HG02885 (cell line): ENCODE measurements at regions not wholly inside any gene's neighbourhood (a gene's known extent, or its start where the extent isn't known, plus 50 kb on each side); places are given as distances from the start of the nearest gene placed in this dataset.

ENCODE experiments used
- ATAC-seq: cut with Tn5 transposase; IDR thresholded peaks from one replicate; pipeline ENCODE4 v1.9.1; 2021; ENCODE audit warnings: mild to moderate bottlenecking; ENCODE audit not compliant: unreplicated experiment, poor library complexity

DNA sequence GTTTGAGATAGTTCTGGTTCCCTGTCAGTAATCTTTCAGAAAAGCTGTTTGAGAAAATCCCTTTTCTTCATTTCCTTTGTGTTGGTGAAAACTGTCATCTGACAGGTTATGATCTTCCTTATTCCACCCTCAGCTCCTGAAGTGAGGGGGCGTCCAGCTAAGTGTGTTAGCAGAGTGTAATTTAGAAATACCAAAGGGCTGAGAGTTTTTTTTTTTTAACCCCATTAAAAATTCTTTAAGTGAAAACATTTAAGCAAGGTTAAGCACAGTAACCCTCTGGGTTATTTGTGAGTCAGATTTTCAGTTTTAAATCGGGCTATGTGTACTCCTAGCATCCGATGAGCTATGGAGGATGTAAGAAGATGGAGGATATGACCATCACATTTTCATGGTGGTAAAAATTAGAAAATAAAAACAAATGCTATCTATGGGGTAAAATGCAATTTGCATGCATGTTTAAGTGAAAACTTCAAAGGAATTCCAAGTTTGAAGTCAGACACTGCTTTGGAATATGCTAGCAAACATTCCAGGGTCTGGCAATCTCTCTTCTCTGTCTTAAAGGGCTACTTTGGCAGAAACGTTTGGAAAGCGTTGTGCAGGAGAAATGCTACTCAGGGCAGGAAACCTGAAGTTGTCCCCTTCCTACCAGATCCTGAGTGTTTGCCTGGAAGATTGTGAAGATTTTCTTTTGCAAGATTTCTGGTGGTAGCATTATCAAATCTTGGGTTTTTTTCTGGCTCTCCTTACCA is 197.0 kb upstream of the PRICKLE1 start:
- no peak for ATAC-seq

DNA sequence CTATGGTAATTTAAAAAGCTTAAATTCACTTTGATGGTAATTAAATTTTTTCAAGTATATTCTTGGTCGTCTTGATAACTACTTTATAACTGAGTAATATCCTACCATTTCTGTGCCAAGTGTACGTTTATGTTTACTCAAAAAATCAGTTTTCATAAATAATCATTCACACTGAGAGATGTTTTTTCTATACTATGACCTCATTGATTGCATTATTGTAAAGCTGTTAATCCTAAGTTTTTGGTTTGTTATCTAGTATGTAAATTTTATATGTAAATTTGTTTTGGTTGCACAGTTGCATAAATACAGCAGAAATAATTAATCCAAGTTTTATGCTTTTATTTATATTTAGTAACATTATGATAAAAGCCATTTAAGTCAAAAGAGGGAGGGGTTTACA is 196.4 kb upstream of the PRICKLE1 start:
- no peak for ATAC-seq

DNA sequence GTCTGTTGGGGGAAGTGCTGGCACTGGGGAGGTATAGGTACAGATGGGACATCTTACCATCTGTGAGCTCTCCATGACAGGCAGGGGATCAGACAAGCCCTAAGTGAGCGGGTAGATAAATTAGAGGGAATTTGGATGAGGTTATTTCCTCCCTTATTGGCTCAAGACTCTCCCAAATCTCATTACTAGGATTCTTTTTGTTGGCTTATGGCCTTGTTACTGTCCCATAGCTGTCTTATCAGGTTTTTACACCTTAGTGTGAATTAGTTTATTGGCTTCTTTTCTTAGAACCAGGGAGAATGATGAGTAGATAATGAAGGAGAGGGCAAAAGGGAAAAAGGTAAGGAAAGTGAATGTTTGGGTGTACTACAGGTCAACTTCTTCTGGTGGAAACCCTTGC is 191.1 kb upstream of the PRICKLE1 start:
- ATAC-seq, result no peak

DNA sequence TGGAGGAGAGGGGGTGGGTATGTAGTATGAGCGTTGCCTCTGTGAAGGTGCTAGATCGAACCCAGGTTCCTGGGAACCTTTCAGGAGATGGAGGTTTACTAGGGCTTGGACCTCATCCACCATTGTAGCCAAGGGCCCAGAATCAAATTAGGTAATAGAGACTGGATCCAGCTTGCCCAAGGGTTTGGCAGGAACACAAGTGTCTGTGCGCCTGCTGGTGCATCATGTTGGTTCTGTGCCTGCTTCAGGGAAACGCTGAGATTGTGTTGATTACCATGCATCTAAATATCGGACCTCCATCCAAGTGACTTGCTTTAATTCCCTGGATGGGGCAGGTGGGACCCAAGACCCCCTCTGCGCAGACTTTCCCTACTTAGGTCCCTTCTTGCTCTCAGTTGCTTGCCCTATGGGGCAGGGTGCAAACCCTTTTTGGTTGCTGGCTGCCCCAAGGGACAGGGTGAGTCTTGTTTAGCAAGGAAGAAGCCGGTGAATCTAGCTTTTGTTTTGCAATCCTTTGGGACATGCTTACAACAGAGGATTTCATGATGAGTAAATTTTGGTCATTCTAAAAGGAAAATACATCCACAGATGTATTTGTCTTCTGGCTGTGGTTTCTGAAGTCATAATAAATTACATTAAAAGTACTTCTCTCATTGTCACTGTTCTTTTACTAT is 189.8 kb upstream of the PRICKLE1 start:
- no peak for ATAC-seq

DNA sequence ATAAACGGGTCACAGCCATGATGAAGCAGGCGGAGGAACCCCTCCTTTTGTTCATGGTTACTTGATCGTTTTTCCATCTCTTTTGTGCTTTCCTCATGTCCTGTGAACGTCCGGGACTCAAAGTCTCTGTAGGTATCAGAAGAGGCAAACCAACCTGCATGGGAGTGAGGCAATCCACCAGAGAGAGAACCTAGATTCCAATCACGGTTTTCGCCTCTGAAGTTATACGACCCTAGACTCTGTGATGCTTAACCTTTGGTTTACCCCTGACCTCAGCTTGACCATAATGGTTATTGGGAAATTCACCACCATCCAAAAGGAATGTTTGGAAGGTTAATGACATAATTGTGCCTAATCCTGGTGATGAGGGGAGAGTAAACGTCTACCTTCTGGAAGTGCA is 186.8 kb upstream of the PRICKLE1 start:
- ATAC-seq, result no peak

DNA sequence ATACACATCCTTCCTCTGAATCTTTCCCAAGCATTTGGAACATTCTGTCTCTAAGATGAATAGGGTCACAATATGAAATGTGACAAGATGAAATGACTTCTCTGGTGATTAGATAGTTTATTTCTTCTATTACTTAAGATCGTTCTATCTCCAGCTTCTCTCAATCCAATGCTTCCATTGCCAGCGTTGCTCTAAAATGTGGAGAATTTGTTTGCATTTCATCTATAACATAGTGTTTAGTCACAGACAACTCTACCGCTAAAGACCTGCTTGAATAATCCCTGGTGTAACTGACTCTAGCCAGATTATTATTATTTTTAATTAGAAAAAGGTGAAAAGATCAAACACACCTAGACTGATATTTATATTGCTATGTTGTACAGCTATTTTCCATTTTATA is 184.7 kb upstream of the PRICKLE1 start:
- no peak for ATAC-seq

DNA sequence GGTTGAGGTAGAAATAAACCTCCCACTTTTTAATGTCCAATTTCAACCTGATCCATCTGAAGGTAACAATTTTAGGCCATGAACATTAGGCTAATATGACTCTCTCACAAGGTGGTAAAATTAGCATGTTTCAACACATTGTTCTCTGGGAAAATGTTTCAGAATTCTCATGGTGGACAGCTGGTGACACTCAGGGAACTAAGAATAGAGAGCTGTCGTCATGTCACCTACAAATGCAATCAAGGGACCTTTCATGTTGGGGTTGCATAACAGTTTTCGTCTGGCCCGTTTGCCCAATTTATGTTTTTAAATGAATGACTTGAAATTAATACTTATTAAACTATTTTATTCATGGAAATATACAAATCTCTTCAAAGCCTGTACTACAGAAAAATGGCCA is 180.7 kb upstream of the PRICKLE1 start:
- ATAC-seq, result no peak

DNA sequence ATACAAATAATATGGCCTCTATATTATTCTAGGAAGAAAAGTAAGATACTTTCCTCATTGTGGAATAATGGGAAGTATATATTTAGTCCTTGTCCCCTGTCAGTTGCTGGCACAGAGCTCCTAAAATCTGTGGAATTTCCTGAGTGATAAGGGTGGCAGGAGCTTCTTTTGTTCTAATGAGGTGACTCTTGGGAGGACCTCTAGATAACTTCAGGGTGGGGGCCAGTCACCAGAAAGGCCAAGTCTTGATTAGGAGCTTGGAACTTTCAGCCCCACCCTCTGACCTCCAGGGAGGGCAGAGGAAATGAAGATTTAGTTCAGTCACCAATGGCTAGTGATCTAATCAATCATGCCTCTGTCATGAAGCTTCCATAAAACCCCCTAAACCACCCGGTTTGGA is 179.9 kb upstream of the PRICKLE1 start:
- no peak for ATAC-seq

DNA sequence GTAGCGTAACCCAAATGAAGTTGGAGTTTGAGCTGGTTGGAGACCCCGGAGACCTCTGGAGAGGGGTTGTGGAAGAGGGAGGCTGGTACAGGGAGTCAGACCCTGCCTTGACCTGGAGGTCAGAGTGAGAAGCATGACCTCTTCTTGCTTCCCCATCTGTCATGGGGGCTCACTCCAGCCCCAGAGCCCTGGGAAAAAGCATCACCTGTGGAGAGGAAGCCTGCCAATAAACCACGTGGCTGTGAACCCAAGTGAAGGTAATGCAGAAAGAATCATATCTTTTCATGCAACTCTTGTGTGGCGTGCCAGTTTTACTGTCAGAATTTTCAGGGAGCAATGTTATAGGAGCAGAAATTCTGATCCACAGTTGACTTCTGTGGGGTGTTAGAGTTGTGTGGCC is 178.5 kb upstream of the PRICKLE1 start:
- ATAC-seq, result no peak

DNA sequence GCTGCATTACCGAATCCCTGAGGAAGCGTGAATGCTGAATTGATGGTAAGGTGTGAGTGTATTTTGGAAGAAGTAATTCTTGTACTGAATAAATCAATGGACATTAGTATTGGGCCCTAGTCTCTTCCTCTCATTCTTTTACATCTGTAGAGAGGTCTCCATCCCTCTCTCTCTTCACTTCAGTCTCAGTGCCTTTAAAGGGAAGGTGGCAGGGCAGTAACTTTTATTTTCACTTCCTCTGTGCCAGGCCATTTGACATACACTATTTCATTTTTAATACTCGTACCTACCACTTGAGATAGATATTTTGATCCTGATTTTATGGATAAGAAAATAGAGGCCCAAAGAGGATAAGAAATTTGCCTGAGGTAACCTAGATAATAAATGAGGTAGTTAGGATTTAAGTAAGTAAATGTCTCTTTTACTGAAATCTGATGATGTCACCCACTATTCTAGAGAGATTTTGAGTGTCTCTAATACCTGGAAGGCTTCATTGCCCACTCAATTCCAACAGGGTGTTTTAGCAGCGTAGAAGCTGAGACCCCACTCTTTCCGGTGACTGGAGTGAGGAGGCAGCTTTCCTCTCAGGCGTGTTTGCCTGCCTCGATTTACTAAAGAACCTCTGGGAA is 177.9 kb upstream of the PRICKLE1 start:
- no peak for ATAC-seq

DNA sequence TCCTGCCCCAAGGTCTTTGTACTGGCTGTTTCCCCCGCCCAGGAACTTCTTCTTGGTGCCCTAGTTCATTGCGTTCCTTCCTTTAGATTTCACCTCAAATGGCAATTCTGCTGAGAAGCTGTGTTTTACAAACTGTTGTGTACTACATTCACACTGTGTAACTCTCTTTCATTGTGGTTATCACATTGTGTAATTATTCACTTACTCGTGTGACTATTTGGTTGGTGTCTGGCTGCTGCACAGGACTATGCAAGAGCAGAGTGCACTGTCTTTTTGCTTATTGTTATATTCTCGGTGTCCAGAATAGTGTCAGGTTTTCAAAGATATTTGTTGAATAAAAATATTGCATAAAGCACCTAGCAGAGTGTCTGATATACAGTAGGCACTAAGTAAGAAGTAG is 177.2 kb upstream of the PRICKLE1 start:
- ATAC-seq, result no peak

DNA sequence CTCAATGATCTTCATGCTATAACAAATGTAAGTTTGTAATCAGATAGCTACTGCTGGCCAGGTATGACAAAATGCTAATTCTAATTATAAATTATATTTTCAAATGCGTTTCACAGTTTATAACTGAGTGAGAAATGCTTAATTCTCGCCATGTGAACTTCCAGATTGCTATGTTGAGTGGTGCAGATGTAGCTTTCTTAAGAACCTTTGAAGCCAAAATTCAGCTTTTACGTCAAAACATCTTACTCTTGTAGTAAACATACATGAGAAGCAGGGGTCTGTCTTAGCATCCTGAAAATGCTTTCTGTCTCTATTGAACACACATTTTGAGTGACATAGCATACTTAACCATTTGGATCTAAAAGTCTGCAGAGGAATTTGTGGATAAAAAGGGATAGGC is 176.5 kb upstream of the PRICKLE1 start:
- no peak for ATAC-seq

DNA sequence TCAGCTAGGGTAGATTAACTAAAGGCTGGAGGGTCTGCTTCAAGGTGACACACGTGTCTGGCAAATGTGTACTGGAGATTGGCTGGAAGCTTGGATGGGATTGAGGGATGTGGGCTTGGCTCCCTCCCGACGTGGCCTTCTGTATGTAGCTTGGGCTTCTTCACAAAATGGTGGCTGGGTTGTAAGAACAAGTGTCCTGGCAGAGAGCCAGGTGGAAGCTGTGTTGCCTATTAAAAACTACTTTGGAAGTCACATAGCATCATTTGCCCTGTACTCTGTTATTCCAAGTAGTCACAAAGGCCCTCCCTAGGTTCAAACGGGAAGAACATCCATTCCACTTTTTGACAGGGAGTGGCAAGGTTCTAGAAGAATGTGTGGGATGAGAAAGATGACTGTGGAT is 174.1 kb upstream of the PRICKLE1 start:
- no peak for ATAC-seq

DNA sequence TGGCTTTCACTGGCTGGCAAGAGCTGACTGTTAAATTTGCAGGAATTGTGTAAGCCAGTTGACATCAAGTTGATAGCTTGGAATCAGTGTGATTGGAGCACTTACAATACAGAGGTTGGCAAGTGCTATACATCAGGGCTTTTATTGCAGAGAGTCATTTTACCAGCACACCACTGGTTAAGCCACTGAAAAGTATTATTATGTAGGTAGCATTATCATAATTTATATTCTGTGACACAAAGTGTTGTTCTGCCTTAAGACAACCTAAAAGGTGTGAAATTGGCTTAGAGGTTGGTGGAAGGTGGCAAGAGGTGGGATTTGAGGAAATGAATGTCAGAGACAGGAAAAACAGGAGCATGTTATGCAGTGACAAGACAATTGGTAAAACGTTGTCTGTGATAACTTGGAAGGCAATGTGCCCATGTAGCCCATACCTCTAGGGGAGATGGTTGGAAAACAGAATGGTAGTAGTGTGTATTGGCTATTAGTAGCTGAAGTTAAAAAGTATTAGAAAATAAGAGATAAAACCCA is 172.9 kb upstream of the PRICKLE1 start:
- peak; percentile 10 for ATAC-seq

DNA sequence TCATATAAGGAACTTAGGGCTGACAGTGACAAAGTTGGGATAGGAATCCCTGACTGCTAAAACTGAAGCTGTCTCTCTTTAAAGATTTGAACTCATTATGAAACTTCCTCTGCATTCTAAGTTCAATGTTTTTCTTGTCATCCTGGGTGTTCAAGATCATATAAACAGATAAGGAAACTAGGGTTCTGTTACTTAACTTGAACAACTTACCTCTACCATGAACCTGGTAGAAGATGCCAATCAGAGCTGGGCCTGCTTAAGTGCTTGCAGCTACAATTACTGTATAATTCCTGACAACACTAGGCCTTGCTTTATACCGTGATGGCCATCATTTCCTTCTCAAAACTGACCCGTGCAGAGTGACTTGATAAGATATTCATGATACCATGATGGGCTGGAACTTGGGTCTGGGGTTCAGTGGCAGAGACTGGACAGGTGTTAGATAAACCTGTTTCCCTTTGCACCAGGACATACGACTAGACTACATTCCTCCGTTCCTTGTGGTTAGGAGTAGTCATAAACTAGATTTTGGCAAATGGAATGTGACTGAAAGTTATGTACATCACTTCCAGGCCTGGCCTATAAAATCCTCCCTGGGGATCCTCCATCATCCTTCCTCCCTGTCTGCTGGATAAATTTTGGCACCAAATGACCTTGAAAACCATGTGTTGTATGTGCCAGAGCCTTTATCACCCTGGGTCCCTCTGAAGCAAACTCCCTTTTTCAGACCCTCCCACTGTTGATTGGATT is 172.2 kb upstream of the PRICKLE1 start:
- no peak for ATAC-seq

DNA sequence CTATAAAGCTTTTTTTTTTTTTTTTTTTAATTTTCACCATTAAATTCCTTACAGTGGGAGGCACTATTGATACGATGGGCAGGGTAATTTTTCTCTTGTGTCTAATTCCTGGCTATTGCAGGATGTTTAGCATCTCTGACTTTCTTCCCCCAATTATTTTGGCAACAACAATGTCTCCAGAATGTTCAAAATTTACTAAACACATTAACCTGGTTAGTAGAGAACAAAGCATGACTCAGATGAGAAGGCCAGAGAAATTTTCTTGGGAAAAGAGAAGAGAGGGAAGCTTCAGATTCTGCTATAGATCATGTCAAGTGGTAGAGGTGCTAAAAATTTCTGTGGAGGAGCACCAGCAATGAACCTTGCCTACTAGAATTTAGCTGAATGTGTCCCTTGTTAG is 171.5 kb upstream of the PRICKLE1 start:
- no peak for ATAC-seq

DNA sequence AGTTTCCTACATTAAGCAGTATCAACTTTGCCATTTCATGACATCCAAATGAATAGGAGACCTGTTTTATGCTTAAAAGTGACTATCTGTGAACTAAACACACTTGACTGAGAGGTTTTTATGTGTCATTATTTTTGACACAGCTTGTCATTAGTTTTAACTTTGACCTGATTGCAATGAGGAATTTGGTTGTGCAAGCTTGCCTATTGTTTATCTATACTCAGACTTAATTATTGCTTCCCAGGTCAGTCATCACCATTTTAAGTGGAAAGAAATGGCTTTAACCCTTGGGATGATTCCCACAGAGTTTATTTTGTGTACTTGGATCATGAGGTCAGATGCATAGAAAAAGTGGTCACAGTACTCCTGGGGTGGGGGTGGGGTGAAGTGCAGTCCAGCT is 171.0 kb upstream of the PRICKLE1 start:
- ATAC-seq, result no peak

DNA sequence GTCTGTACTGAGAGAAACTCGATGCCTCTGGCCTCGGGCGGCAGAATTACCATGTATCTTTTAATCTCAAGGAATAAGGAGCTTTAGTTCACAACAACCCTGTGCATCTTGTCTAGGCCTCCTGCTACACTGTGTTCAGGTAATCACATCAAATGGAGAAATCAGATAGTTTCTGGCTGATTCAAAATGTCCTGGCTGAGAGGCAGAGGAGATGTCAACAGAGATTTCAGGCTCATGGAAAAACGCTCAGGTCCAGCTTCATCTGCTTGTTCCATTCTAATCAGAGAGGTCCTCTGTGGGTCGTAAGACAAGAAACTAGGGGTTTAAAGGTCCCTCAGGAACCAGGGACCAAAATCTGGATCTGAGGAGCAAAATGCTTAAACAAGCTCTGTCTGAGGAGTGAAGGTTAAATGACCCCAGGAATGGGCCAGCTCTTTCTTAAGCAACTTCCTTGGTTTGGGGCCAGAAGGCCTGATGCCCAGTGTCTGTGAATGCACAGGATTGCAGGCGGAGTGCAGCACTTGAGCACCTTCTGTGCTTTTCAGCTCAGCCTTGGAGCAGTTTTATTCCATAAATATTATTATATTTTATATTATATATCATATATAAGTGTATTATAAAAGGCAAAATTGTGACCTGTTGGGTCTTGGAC is 170.2 kb upstream of the PRICKLE1 start:
- ATAC-seq, result no peak

DNA sequence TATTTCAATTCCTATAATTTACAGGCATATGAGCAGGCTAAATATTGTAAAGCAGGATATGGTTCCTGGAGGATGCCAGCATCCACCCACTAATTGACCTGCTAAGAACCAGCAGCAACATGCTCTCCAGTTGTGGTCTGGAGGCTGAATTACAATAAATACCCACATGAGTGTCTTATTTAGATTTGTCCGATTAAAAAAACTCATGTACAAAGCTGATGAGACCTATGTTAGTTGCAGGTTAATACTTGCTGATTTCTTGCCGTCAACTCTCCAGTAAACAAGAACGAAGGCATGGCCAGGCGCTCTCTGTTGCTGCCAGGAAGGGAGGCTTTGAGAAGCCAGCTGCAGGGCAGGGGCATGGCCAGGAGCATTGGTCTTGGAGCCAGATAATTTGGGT is 169.3 kb upstream of the PRICKLE1 start:
- ATAC-seq, result no peak

DNA sequence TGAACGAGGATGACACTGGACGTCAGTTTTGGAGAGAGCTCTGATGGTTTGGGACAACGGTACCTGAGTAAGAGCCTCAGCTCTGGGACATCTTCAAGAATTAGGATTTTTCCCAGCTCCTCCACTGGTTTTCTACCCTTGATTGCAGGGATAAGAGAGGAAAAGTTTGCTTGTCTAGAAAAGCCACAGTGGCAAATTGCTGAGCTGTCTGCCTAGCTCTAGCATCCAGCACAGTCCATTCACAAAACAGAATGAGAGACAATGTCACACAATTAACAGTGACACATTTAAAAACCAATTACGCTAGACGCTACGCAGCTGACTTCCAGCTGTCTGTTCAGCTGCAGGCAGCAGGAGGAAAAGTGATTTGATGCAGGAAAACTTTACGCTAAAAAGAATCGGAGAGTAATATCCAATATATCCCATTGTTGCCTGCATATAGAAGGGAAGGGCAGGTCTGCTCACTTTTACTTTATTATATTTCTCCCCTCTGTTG is 168.1 kb upstream of the PRICKLE1 start:
- no peak for ATAC-seq
